SK-N-SH (cell line): ENCODE measurements at regions not wholly inside any gene's neighbourhood (a gene's known extent, or its start where the extent isn't known, plus 50 kb on each side); places are given as distances from the start of the nearest gene placed in this dataset.

Source experiments
- CTCF ChIA-PET: fragments of 300-600, 350-600 bp; formaldehyde crosslinking; extraction: SDS; loops from one replicate; lab custom pipeline; 2021; lab: Yijun Ruan, JAX
- POLR2A ChIA-PET: fragments of 350-600 bp; sonication (Branson Sonifier 250); formaldehyde crosslinking; extraction: SDS; loops from one replicate; lab custom pipeline; 2020; ENCODE audit warnings: antibody characterized with exemption, inconsistent platforms; lab: Yijun Ruan, JAX
- DNase-seq: peaks from one replicate; pipeline ENCODE4 v3.0.0; 2012
- H2AFZ ChIP-seq: fragments of 200-600 bp; sonication (generic); 2 replicates; pipeline ENCODE4 v1.8.1; 2016; ENCODE audit warnings: antibody characterized with exemption, mild to moderate bottlenecking, low read depth
- H3F3A ChIP-seq: fragments of 200-600 bp; sonication (generic); replicated peaks from 2 replicates; pipeline ENCODE3; 2016; ENCODE audit warnings: antibody characterized with exemption, mild to moderate bottlenecking; ENCODE audit not compliant: insufficient read depth
- H3K27ac ChIP-seq, 2 experiments: fragments of 200-500 bp in 1 of 2; fragments of 200-600 bp in 1 of 2; sonication (Bioruptor generic) in 1 of 2; sonication (generic), shearing (Covaris generic) in 1 of 2; 2 replicates each; pipeline versions ENCODE4 v1.5.1 to v1.6.1; 2014 to 2016; ENCODE audit warnings: low read depth in 2 of 2, inconsistent platforms in 1 of 2, low read length in 1 of 2, mild to moderate bottlenecking in 1 of 2, mixed read lengths in 1 of 2
- H3K27me3 ChIP-seq: fragments of 200-600 bp; sonication (generic), shearing (Covaris generic); 2 replicates; pipeline ENCODE4 v1.6.1; 2016; ENCODE audit warnings: mixed run types; ENCODE audit not compliant: insufficient read depth
- H3K36me3 ChIP-seq, 2 experiments: fragments of 200-500 bp in 1 of 2; fragments of 200-600 bp in 1 of 2; sonication (Bioruptor generic) in 1 of 2; sonication (generic) in 1 of 2; replicated peaks in 1 of 2; 2 replicates each; pipeline versions ENCODE3 to v1.5.1; 2014 to 2016; ENCODE audit warnings: low read length in 1 of 2, mild to moderate bottlenecking in 1 of 2; ENCODE audit not compliant: insufficient read depth in 2 of 2, control insufficient read depth in 1 of 2
- H3K4me1 ChIP-seq, 2 experiments: fragments of 200-500 bp in 1 of 2; fragments of 200-600 bp in 1 of 2; sonication (Bioruptor generic) in 1 of 2; sonication (generic), shearing (Covaris generic) in 1 of 2; 2 replicates each; pipeline versions ENCODE4 v1.5.1 to v1.6.1; 2014 to 2016; ENCODE audit warnings: low read depth in 1 of 2, low read length in 1 of 2, mixed run types in 1 of 2; ENCODE audit not compliant: insufficient read depth in 2 of 2, control insufficient read depth in 1 of 2
- H3K4me2 ChIP-seq: fragments of 200-600 bp; sonication (generic), shearing (Covaris generic); 2 replicates; pipeline ENCODE4 v1.6.1; 2017; ENCODE audit warnings: mixed run types
- H3K4me3 ChIP-seq, 2 experiments: fragments of 200-500 bp in 1 of 2; fragments of 200-600 bp in 1 of 2; sonication (Bioruptor generic) in 1 of 2; sonication (generic), shearing (Covaris generic) in 1 of 2; 2 replicates each; pipeline versions ENCODE4 v1.5.1 to v1.8.1; 2014 to 2016; ENCODE audit warnings: low read depth in 2 of 2, inconsistent platforms in 1 of 2, low read length in 1 of 2, mild to moderate bottlenecking in 1 of 2, mixed read lengths in 1 of 2, moderate library complexity in 1 of 2
- H3K79me2 ChIP-seq: fragments of 200-600 bp; sonication (generic); 2 replicates; pipeline ENCODE4 v1.8.1; 2017; ENCODE audit warnings: mild to moderate bottlenecking; ENCODE audit not compliant: insufficient read depth
- H3K9ac ChIP-seq: fragments of 200-600 bp; sonication (generic); 2 replicates; pipeline ENCODE4 v1.6.1; 2017; ENCODE audit warnings: mixed run types
- H3K9me2 ChIP-seq: fragments of 200-600 bp; sonication (generic); 2 replicates; pipeline ENCODE4 v1.6.1; 2017; ENCODE audit warnings: mixed run types
- H3K9me3 ChIP-seq: fragments of 200-600 bp; sonication (generic); 2 replicates; pipeline ENCODE4 v1.6.1; 2017; ENCODE audit warnings: mixed run types, mild to moderate bottlenecking, moderate library complexity
- H4K20me1 ChIP-seq: fragments of 200-600 bp; sonication (generic); 2 replicates; pipeline ENCODE4 v1.6.1; 2017; ENCODE audit warnings: mild to moderate bottlenecking, mixed run types; ENCODE audit not compliant: insufficient read depth
- ELF1 ChIP-seq: IDR thresholded peaks from 2 replicates; pipeline ENCODE4 v1.4.0; 2012
- EZH2phosphoT487 ChIP-seq: fragments of 200-600 bp; sonication (generic); IDR thresholded peaks from 2 replicates; pipeline ENCODE4 v1.6.1; 2017; ENCODE audit warnings: low read depth, mixed run types, mild to moderate bottlenecking, antibody characterized with exemption, moderate library complexity, borderline replicate concordance
- FOSL2 ChIP-seq: IDR thresholded peaks from 2 replicates; pipeline ENCODE4 v1.4.0; 2012; ENCODE audit warnings: low read depth, mild to moderate bottlenecking, moderate library complexity, borderline replicate concordance
- FOXM1 ChIP-seq: IDR thresholded peaks from 2 replicates; pipeline ENCODE4 v1.4.0; 2012; ENCODE audit warnings: low read depth, mild to moderate bottlenecking
- IRF3 ChIP-seq: fragments of 150-350 bp; IDR thresholded peaks from 2 replicates; pipeline ENCODE4 v1.6.1; 2016; ENCODE audit warnings: mild to moderate bottlenecking, low read depth, low read length
- JUND ChIP-seq: IDR thresholded peaks from 2 replicates; pipeline ENCODE4 v1.4.0; 2012
- MEF2A ChIP-seq: IDR thresholded peaks from 2 replicates; pipeline ENCODE4 v1.4.0; 2012; ENCODE audit warnings: low read depth, borderline replicate concordance
- MXI1 ChIP-seq: IDR thresholded peaks from 2 replicates; pipeline ENCODE4 v1.6.1; 2012; ENCODE audit warnings: mild to moderate bottlenecking, low read depth, low read length, improper control_type of control experiment
- PBX3 ChIP-seq: IDR thresholded peaks from 2 replicates; pipeline ENCODE4; 2012
- REST ChIP-seq: IDR thresholded peaks from 2 replicates; pipeline ENCODE4 v1.6.1; 2012; ENCODE audit warnings: mild to moderate bottlenecking, low read depth, low read length, moderate library complexity
- RFX5 ChIP-seq: IDR thresholded peaks from 2 replicates; pipeline ENCODE4 v1.6.1; 2012; ENCODE audit warnings: mild to moderate bottlenecking, improper control_type of control experiment, low read length
- SIN3A ChIP-seq: IDR thresholded peaks from 2 replicates; pipeline ENCODE4 v1.6.1; 2012; ENCODE audit warnings: low read depth, mild to moderate bottlenecking, low read length, moderate library complexity, borderline replicate concordance
- TAF1 ChIP-seq: IDR thresholded peaks from 2 replicates; pipeline ENCODE4 v1.6.1; 2012; ENCODE audit warnings: low read depth, mild to moderate bottlenecking, low read length, moderate library complexity, borderline replicate concordance
- TCF12 ChIP-seq: IDR thresholded peaks from 2 replicates; pipeline ENCODE4 v1.4.0; 2012
- USF2 ChIP-seq: fragments of 150-350 bp; IDR thresholded peaks from 2 replicates; pipeline ENCODE4 v1.6.1; 2017; ENCODE audit warnings: antibody characterized with exemption, low read length, low read depth, borderline replicate concordance
- YY1 ChIP-seq: IDR thresholded peaks from 2 replicates; pipeline ENCODE4 v1.4.0; 2012; ENCODE audit warnings: low read depth, mild to moderate bottlenecking
- WGBS: methylation state at CpG from one replicate; pipeline ENCODE4 v1.1.6; 2017; ENCODE audit warnings: low lambda C conversion rate; 5-methylcytosine and 5-hydroxymethylcytosine counted together

- no peak overlapping the region for H3K27ac ChIP-seq
- no peaks in the 10 kb centered on the region for H3K36me3 ChIP-seq
- TF ChIP-seq EZH2phosphoT487 (no peak), MEF2A (no peak), REST (no peak), YY1 (no peak), FOSL2 (no peak), PBX3 (no peak), SIN3A (no peak), FOXM1 (no peak)
- POLR2A ChIA-PET, result no interaction called here
- no peak for DNase-seq
- no peaks in the 10 kb centered on the region for H3K79me2 ChIP-seq
- H4K20me1 ChIP-seq, result no peaks in the 10 kb centered on the region
- H3F3A ChIP-seq, result peaks cover 31% of the 10 kb centered on the region
- WGBS, result 85% methylated on average over 4 of the region's 5 CpGs
- H3K4me2 ChIP-seq, result no peak overlapping the region
- H3K9ac ChIP-seq, result no peak overlapping the region
- no peak overlapping the region for H2AFZ ChIP-seq
- CTCF ChIA-PET, result no interaction called here
- H3K9me2 ChIP-seq, result no peaks in the 10 kb centered on the region
- H3K4me1 ChIP-seq, result peaks cover 14 to 20% of the 10 kb centered on the region in 2 experiments
- H3K4me3 ChIP-seq, result no peak overlapping the region
- H3K27me3 ChIP-seq, result no peaks in the 10 kb centered on the region
- H3K9me3 ChIP-seq, result 0 out of 2 replicates have a peak, but pooled peaks cover 3% of the 10 kb centered on the region
Measured at GRCh38 chr18:8952174-8952573, 150.3 kb upstream of the NDUFV2 start.

- Histone ChIP-seq H3K4me2 (no peak overlapping the region), H4K20me1 (no peaks in the 10 kb centered on the region), H3K79me2 (no peaks in the 10 kb centered on the region), H3K27ac (no peak overlapping the region), H3K27me3 (no peaks in the 10 kb centered on the region), H3K9me3 (0 out of 2 replicates have a peak, but pooled peaks cover 3% of the 10 kb centered on the region), H2AFZ (no peak overlapping the region), H3K36me3 (no peaks in the 10 kb centered on the region), H3K4me1 (peaks cover 12 to 13% of the 10 kb centered on the region in 2 experiments), H3F3A (peaks cover 22% of the 10 kb centered on the region), H3K9me2 (no peaks in the 10 kb centered on the region), H3K9ac (no peak overlapping the region), H3K4me3 (no peak overlapping the region)
- ChIA-PET CTCF (no interaction called here), POLR2A (no interaction called here)
- 81% methylated on average over 9 of the region's 10 CpGs for WGBS
- DNase-seq, result no peak
- TF ChIP-seq TCF12 (no peak), FOSL2 (no peak), IRF3 (no peak), USF2 (no peak), JUND (no peak), PBX3 (no peak), ELF1 (no peak), MXI1 (no peak), RFX5 (no peak), TAF1 (no peak)
Measured at GRCh38 chr18:8952769-8953760, 149.4 kb upstream of the NDUFV2 start.
